SK-N-SH (cell line): ENCODE measurements at regions not wholly inside any gene's neighbourhood (a gene's known extent, or its start where the extent isn't known, plus 50 kb on each side); places are given as distances from the start of the nearest gene placed in this dataset.

Experiments used
- CTCF ChIA-PET: fragments of 300-600, 350-600 bp; formaldehyde crosslinking; extraction: SDS; loops from one replicate; lab custom pipeline; 2021; lab: Yijun Ruan, JAX
- POLR2A ChIA-PET: fragments of 350-600 bp; sonication (Branson Sonifier 250); formaldehyde crosslinking; extraction: SDS; loops from one replicate; lab custom pipeline; 2020; ENCODE audit warnings: antibody characterized with exemption, inconsistent platforms; lab: Yijun Ruan, JAX
- DNase-seq: peaks from one replicate; pipeline ENCODE4 v3.0.0; 2012
- H2AFZ ChIP-seq: fragments of 200-600 bp; sonication (generic); 2 replicates; pipeline ENCODE4 v1.8.1; 2016; ENCODE audit warnings: antibody characterized with exemption, mild to moderate bottlenecking, low read depth
- H3F3A ChIP-seq: fragments of 200-600 bp; sonication (generic); replicated peaks from 2 replicates; pipeline ENCODE3; 2016; ENCODE audit warnings: antibody characterized with exemption, mild to moderate bottlenecking; ENCODE audit not compliant: insufficient read depth
- H3K27ac ChIP-seq, 2 experiments: fragments of 200-500 bp in 1 of 2; fragments of 200-600 bp in 1 of 2; sonication (Bioruptor generic) in 1 of 2; sonication (generic), shearing (Covaris generic) in 1 of 2; 2 replicates each; pipeline versions ENCODE4 v1.5.1 to v1.6.1; 2014 to 2016; ENCODE audit warnings: low read depth in 2 of 2, inconsistent platforms in 1 of 2, low read length in 1 of 2, mild to moderate bottlenecking in 1 of 2, mixed read lengths in 1 of 2
- H3K27me3 ChIP-seq: fragments of 200-600 bp; sonication (generic), shearing (Covaris generic); 2 replicates; pipeline ENCODE4 v1.6.1; 2016; ENCODE audit warnings: mixed run types; ENCODE audit not compliant: insufficient read depth
- H3K36me3 ChIP-seq, 2 experiments: fragments of 200-500 bp in 1 of 2; fragments of 200-600 bp in 1 of 2; sonication (Bioruptor generic) in 1 of 2; sonication (generic) in 1 of 2; replicated peaks in 1 of 2; 2 replicates each; pipeline versions ENCODE3 to v1.5.1; 2014 to 2016; ENCODE audit warnings: low read length in 1 of 2, mild to moderate bottlenecking in 1 of 2; ENCODE audit not compliant: insufficient read depth in 2 of 2, control insufficient read depth in 1 of 2
- H3K4me1 ChIP-seq, 2 experiments: fragments of 200-500 bp in 1 of 2; fragments of 200-600 bp in 1 of 2; sonication (Bioruptor generic) in 1 of 2; sonication (generic), shearing (Covaris generic) in 1 of 2; 2 replicates each; pipeline versions ENCODE4 v1.5.1 to v1.6.1; 2014 to 2016; ENCODE audit warnings: low read depth in 1 of 2, low read length in 1 of 2, mixed run types in 1 of 2; ENCODE audit not compliant: insufficient read depth in 2 of 2, control insufficient read depth in 1 of 2
- H3K4me2 ChIP-seq: fragments of 200-600 bp; sonication (generic), shearing (Covaris generic); 2 replicates; pipeline ENCODE4 v1.6.1; 2017; ENCODE audit warnings: mixed run types
- H3K4me3 ChIP-seq, 2 experiments: fragments of 200-500 bp in 1 of 2; fragments of 200-600 bp in 1 of 2; sonication (Bioruptor generic) in 1 of 2; sonication (generic), shearing (Covaris generic) in 1 of 2; 2 replicates each; pipeline versions ENCODE4 v1.5.1 to v1.8.1; 2014 to 2016; ENCODE audit warnings: low read depth in 2 of 2, inconsistent platforms in 1 of 2, low read length in 1 of 2, mild to moderate bottlenecking in 1 of 2, mixed read lengths in 1 of 2, moderate library complexity in 1 of 2
- H3K79me2 ChIP-seq: fragments of 200-600 bp; sonication (generic); 2 replicates; pipeline ENCODE4 v1.8.1; 2017; ENCODE audit warnings: mild to moderate bottlenecking; ENCODE audit not compliant: insufficient read depth
- H3K9ac ChIP-seq: fragments of 200-600 bp; sonication (generic); 2 replicates; pipeline ENCODE4 v1.6.1; 2017; ENCODE audit warnings: mixed run types
- H3K9me2 ChIP-seq: fragments of 200-600 bp; sonication (generic); 2 replicates; pipeline ENCODE4 v1.6.1; 2017; ENCODE audit warnings: mixed run types
- H3K9me3 ChIP-seq: fragments of 200-600 bp; sonication (generic); 2 replicates; pipeline ENCODE4 v1.6.1; 2017; ENCODE audit warnings: mixed run types, mild to moderate bottlenecking, moderate library complexity
- H4K20me1 ChIP-seq: fragments of 200-600 bp; sonication (generic); 2 replicates; pipeline ENCODE4 v1.6.1; 2017; ENCODE audit warnings: mild to moderate bottlenecking, mixed run types; ENCODE audit not compliant: insufficient read depth
- CHD2 ChIP-seq: fragments of 150-350 bp; IDR thresholded peaks from 2 replicates; pipeline ENCODE4 v1.6.1; 2018; ENCODE audit warnings: low read length; ENCODE audit not compliant: partially characterized antibody
- ELF1 ChIP-seq: IDR thresholded peaks from 2 replicates; pipeline ENCODE4 v1.4.0; 2012
- FOXM1 ChIP-seq: IDR thresholded peaks from 2 replicates; pipeline ENCODE4 v1.4.0; 2012; ENCODE audit warnings: low read depth, mild to moderate bottlenecking
- GATA2 ChIP-seq: sonication (generic); formaldehyde crosslinking; IDR thresholded peaks from 2 replicates; pipeline ENCODE4 v1.5.0; 2020; ENCODE audit warnings: mild to moderate bottlenecking, missing genetic modification reagents
- IRF3 ChIP-seq: fragments of 150-350 bp; IDR thresholded peaks from 2 replicates; pipeline ENCODE4 v1.6.1; 2016; ENCODE audit warnings: mild to moderate bottlenecking, low read depth, low read length
- JUND ChIP-seq: IDR thresholded peaks from 2 replicates; pipeline ENCODE4 v1.4.0; 2012
- MAX ChIP-seq: IDR thresholded peaks from 2 replicates; pipeline ENCODE4 v1.4.0; 2012; ENCODE audit warnings: low read depth
- MEF2A ChIP-seq: IDR thresholded peaks from 2 replicates; pipeline ENCODE4 v1.4.0; 2012; ENCODE audit warnings: low read depth, borderline replicate concordance
- MXI1 ChIP-seq: IDR thresholded peaks from 2 replicates; pipeline ENCODE4 v1.6.1; 2012; ENCODE audit warnings: mild to moderate bottlenecking, low read depth, low read length, improper control_type of control experiment
- NRF1 ChIP-seq: IDR thresholded peaks from 2 replicates; pipeline ENCODE4 v1.6.1; 2012; ENCODE audit warnings: low read depth, mild to moderate bottlenecking, low read length
- POLR2AphosphoS5 ChIP-seq: IDR thresholded peaks from 2 replicates; pipeline ENCODE4 v1.6.1; 2012; ENCODE audit warnings: low read depth, low read length
- RAD21 ChIP-seq: IDR thresholded peaks from 2 replicates; pipeline ENCODE4 v1.6.1; 2012; ENCODE audit warnings: mild to moderate bottlenecking, low read length
- RXRA ChIP-seq: IDR thresholded peaks from 2 replicates; pipeline ENCODE4 v1.4.0; 2012; ENCODE audit warnings: low read depth, mild to moderate bottlenecking, borderline replicate concordance
- SIN3A ChIP-seq: IDR thresholded peaks from 2 replicates; pipeline ENCODE4 v1.6.1; 2012; ENCODE audit warnings: low read depth, mild to moderate bottlenecking, low read length, moderate library complexity, borderline replicate concordance
- TAF1 ChIP-seq: IDR thresholded peaks from 2 replicates; pipeline ENCODE4 v1.6.1; 2012; ENCODE audit warnings: low read depth, mild to moderate bottlenecking, low read length, moderate library complexity, borderline replicate concordance
- TCF12 ChIP-seq: IDR thresholded peaks from 2 replicates; pipeline ENCODE4 v1.4.0; 2012
- YY1 ChIP-seq: IDR thresholded peaks from 2 replicates; pipeline ENCODE4 v1.4.0; 2012; ENCODE audit warnings: low read depth, mild to moderate bottlenecking
- WGBS: methylation state at CpG from one replicate; pipeline ENCODE4 v1.1.6; 2017; ENCODE audit warnings: low lambda C conversion rate; 5-methylcytosine and 5-hydroxymethylcytosine counted together
- TF ChIP-seq, protein P1 (sequence below): fragments of 200-600 bp; sonication (generic); IDR thresholded peaks from 2 replicates; pipeline ENCODE4 v1.6.1; 2017; ENCODE audit warnings: antibody characterized with exemption, mild to moderate bottlenecking, moderate library complexity
- TF ChIP-seq, protein P2 (sequence below): IDR thresholded peaks from 2 replicates; pipeline ENCODE4 v1.6.1; 2012; ENCODE audit warnings: mild to moderate bottlenecking, low read depth, low read length, moderate library complexity

GRCh38 chr9:13962006-13962405, 351.9 kb downstream of the NFIB start:
- Histone ChIP-seq H3K9me2 (no peaks in the 10 kb centered on the region), H3K27me3 (no peaks in the 10 kb centered on the region), H3K27ac (no peak overlapping the region), H3K4me2 (no peak overlapping the region), H3K4me3 (no peak overlapping the region), H3F3A (no peaks in the 10 kb centered on the region), H3K9ac (no peak overlapping the region), H3K9me3 (no peaks in the 10 kb centered on the region), H3K79me2 (no peaks in the 10 kb centered on the region), H3K36me3 (no peaks in the 10 kb centered on the region), H4K20me1 (no peaks in the 10 kb centered on the region), H2AFZ (no peak overlapping the region), H3K4me1 (no peaks in the 10 kb centered on the region)
- WGBS = 83% methylated on average over 6 of the region's 6 CpGs
- ChIA-PET POLR2A (no interaction called here), CTCF (no interaction called here)
- TF ChIP-seq TAF1 = no peak
- no peak for TF ChIP-seq CHD2
- TF ChIP-seq YY1 = no peak
- TF ChIP-seq, protein P1, sequence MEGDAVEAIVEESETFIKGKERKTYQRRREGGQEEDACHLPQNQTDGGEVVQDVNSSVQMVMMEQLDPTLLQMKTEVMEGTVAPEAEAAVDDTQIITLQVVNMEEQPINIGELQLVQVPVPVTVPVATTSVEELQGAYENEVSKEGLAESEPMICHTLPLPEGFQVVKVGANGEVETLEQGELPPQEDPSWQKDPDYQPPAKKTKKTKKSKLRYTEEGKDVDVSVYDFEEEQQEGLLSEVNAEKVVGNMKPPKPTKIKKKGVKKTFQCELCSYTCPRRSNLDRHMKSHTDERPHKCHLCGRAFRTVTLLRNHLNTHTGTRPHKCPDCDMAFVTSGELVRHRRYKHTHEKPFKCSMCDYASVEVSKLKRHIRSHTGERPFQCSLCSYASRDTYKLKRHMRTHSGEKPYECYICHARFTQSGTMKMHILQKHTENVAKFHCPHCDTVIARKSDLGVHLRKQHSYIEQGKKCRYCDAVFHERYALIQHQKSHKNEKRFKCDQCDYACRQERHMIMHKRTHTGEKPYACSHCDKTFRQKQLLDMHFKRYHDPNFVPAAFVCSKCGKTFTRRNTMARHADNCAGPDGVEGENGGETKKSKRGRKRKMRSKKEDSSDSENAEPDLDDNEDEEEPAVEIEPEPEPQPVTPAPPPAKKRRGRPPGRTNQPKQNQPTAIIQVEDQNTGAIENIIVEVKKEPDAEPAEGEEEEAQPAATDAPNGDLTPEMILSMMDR = no peak
- no peak for TF ChIP-seq FOXM1
- DNase-seq = no peak

GRCh38 chr9:13960011-13960765, 353.8 kb downstream of the NFIB start:
- TF ChIP-seq MAX = no peak
- TF ChIP-seq YY1 = no peak
- TF ChIP-seq POLR2AphosphoS5 = no peak
- TF ChIP-seq MEF2A = no peak
- TF ChIP-seq MXI1 = no peak
- TF ChIP-seq JUND = no peak
- TF ChIP-seq, protein P2, sequence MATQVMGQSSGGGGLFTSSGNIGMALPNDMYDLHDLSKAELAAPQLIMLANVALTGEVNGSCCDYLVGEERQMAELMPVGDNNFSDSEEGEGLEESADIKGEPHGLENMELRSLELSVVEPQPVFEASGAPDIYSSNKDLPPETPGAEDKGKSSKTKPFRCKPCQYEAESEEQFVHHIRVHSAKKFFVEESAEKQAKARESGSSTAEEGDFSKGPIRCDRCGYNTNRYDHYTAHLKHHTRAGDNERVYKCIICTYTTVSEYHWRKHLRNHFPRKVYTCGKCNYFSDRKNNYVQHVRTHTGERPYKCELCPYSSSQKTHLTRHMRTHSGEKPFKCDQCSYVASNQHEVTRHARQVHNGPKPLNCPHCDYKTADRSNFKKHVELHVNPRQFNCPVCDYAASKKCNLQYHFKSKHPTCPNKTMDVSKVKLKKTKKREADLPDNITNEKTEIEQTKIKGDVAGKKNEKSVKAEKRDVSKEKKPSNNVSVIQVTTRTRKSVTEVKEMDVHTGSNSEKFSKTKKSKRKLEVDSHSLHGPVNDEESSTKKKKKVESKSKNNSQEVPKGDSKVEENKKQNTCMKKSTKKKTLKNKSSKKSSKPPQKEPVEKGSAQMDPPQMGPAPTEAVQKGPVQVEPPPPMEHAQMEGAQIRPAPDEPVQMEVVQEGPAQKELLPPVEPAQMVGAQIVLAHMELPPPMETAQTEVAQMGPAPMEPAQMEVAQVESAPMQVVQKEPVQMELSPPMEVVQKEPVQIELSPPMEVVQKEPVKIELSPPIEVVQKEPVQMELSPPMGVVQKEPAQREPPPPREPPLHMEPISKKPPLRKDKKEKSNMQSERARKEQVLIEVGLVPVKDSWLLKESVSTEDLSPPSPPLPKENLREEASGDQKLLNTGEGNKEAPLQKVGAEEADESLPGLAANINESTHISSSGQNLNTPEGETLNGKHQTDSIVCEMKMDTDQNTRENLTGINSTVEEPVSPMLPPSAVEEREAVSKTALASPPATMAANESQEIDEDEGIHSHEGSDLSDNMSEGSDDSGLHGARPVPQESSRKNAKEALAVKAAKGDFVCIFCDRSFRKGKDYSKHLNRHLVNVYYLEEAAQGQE = no peak
- no peak for TF ChIP-seq ELF1
- TF ChIP-seq NRF1 = no peak
- TF ChIP-seq TCF12 = no peak
- TF ChIP-seq RAD21 = no peak
- TF ChIP-seq FOXM1 = no peak
- no peak for TF ChIP-seq IRF3
- TF ChIP-seq GATA2 (CRISPR knock-in tag) = no peak
- no peak for TF ChIP-seq RXRA
- no peak for TF ChIP-seq SIN3A
- Histone ChIP-seq H3K79me2 (no peaks in the 10 kb centered on the region), H3K9me3 (no peaks in the 10 kb centered on the region), H2AFZ (no peak overlapping the region), H3K36me3 (no peaks in the 10 kb centered on the region), H3F3A (no peaks in the 10 kb centered on the region), H3K9me2 (no peaks in the 10 kb centered on the region), H3K27me3 (no peaks in the 10 kb centered on the region), H3K4me3 (no peak overlapping the region), H3K27ac (no peak overlapping the region), H3K4me1 (no peaks in the 10 kb centered on the region), H3K9ac (no peak overlapping the region), H4K20me1 (no peaks in the 10 kb centered on the region), H3K4me2 (no peak overlapping the region)
- POLR2A ChIA-PET = no interaction called here
- no peak for DNase-seq
- 90% methylated on average over 11 of the region's 11 CpGs for WGBS
- CTCF ChIA-PET = interaction anchor here (1.2 kb wide), 1 partner anchor 51 kb away, joined by 3 read pairs; no protein-coding TSS in a partner anchor
